MM.1S (cell line): ENCODE measurements at regions not wholly inside any gene's neighbourhood (a gene's known extent, or its start where the extent isn't known, plus 50 kb on each side); places are given as distances from the start of the nearest gene placed in this dataset.

Source experiments
- DNase-seq: peaks from one replicate; pipeline ENCODE4 v3.0.0-alpha.2; 2015
- H2AFZ ChIP-seq: fragments of 300-600 bp; sonication (generic); 2 replicates; pipeline ENCODE4 v1.6.0; 2016; ENCODE audit warnings: antibody characterized with exemption, low read length
- H3F3A ChIP-seq: fragments of 300-600 bp; sonication (generic); 2 replicates; pipeline ENCODE4 v1.6.1; 2016; ENCODE audit warnings: mild to moderate bottlenecking, antibody characterized with exemption, low read length, moderate library complexity, mixed read lengths; ENCODE audit not compliant: insufficient read depth
- H3K27ac ChIP-seq: fragments of 300-600 bp; sonication (generic); 2 replicates; pipeline ENCODE4 v1.5.1; 2016; ENCODE audit warnings: mild to moderate bottlenecking, low read length
- H3K27me3 ChIP-seq: fragments of 300-600 bp; sonication (generic); replicated peaks from 2 replicates; pipeline ENCODE4 v1.6.0; 2016; ENCODE audit warnings: low read length; ENCODE audit not compliant: insufficient read depth
- H3K36me3 ChIP-seq: fragments of 300-600 bp; sonication (generic); replicated peaks from 2 replicates; pipeline ENCODE4 v1.6.1; 2016; ENCODE audit warnings: mild to moderate bottlenecking, low read length, mixed read lengths; ENCODE audit not compliant: insufficient read depth
- H3K4me1 ChIP-seq: fragments of 300-600 bp; sonication (generic); 2 replicates; pipeline ENCODE4 v1.6.1; 2016; ENCODE audit warnings: low read length, mixed read lengths
- H3K4me2 ChIP-seq: fragments of 300-600 bp; sonication (generic); 2 replicates; pipeline ENCODE4 v1.6.0; 2016; ENCODE audit warnings: low read depth, low read length
- H3K4me3 ChIP-seq: fragments of 300-600 bp; sonication (generic); 2 replicates; pipeline ENCODE4 v1.5.1; 2016; ENCODE audit warnings: low read length, mixed read lengths
- H3K79me2 ChIP-seq: fragments of 300-600 bp; sonication (generic); 2 replicates; pipeline ENCODE4 v1.6.1; 2016; ENCODE audit warnings: mixed run types, low read length, mixed read lengths
- H3K9ac ChIP-seq: fragments of 300-600 bp; sonication (generic); 2 replicates; pipeline ENCODE4 v1.6.1; 2016; ENCODE audit warnings: low read length, mixed read lengths
- H3K9me2 ChIP-seq: fragments of 300-600 bp; sonication (generic); replicated peaks from 2 replicates; pipeline ENCODE4 v1.6.1; 2016; ENCODE audit warnings: mild to moderate bottlenecking, low read length, mixed read lengths; ENCODE audit not compliant: insufficient read depth
- H3K9me3 ChIP-seq: fragments of 300-600 bp; sonication (generic); replicated peaks from 2 replicates; pipeline ENCODE4 v1.6.1; 2016; ENCODE audit warnings: mild to moderate bottlenecking, low read length, mixed read lengths; ENCODE audit not compliant: insufficient read depth
- H4K20me1 ChIP-seq: fragments of 300-600 bp; sonication (generic); 2 replicates; pipeline ENCODE4 v1.6.1; 2016; ENCODE audit warnings: mild to moderate bottlenecking, low read length, moderate library complexity, mixed read lengths; ENCODE audit not compliant: insufficient read depth
- EZH2 ChIP-seq: fragments of 300-600 bp; sonication (generic); optimal IDR thresholded peaks from 2 replicates; pipeline ENCODE3; 2017; ENCODE audit warnings: low read depth, mild to moderate bottlenecking, antibody characterized with exemption, low read length, mixed read lengths
- EZH2phosphoT487 ChIP-seq: fragments of 300-600 bp; sonication (generic); IDR thresholded peaks from 2 replicates; pipeline ENCODE4 v1.6.1; 2018; ENCODE audit warnings: antibody characterized with exemption, low read length
- TF ChIP-seq, protein P1 (sequence below): fragments of 300-600 bp; sonication (generic); IDR thresholded peaks from 2 replicates; pipeline ENCODE4 v1.5.1; 2016; ENCODE audit warnings: antibody characterized with exemption, low read length, mixed read lengths

DNA sequence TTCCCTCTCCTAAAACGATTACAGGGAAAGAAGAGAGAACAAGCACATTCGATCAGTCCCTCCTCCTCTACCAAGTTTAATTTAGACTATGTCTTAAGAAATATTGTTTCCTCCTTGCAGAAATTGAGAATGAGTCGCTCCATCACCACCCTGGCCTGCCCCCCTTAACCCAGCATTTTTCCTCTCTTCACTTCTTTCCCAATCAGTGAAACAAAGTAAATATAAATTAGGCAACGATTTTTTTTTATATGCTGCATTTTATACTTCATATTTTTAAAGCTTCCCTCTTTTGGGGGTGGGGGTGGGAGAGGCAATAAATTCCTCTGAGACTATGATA lies 300.0 kb downstream of the SPRY2 start:
- H3K4me1 ChIP-seq, result no peaks in the 10 kb centered on the region
- no peaks in the 10 kb centered on the region for H3K36me3 ChIP-seq
- DNase-seq, result no peak
- no peaks in the 10 kb centered on the region for H3K79me2 ChIP-seq
- H3K9ac ChIP-seq, result no peak overlapping the region
- H3K4me2 ChIP-seq, result no peak overlapping the region
- H4K20me1 ChIP-seq, result no peaks in the 10 kb centered on the region
- TF ChIP-seq, protein P1, sequence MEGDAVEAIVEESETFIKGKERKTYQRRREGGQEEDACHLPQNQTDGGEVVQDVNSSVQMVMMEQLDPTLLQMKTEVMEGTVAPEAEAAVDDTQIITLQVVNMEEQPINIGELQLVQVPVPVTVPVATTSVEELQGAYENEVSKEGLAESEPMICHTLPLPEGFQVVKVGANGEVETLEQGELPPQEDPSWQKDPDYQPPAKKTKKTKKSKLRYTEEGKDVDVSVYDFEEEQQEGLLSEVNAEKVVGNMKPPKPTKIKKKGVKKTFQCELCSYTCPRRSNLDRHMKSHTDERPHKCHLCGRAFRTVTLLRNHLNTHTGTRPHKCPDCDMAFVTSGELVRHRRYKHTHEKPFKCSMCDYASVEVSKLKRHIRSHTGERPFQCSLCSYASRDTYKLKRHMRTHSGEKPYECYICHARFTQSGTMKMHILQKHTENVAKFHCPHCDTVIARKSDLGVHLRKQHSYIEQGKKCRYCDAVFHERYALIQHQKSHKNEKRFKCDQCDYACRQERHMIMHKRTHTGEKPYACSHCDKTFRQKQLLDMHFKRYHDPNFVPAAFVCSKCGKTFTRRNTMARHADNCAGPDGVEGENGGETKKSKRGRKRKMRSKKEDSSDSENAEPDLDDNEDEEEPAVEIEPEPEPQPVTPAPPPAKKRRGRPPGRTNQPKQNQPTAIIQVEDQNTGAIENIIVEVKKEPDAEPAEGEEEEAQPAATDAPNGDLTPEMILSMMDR, result no peak
- TF ChIP-seq EZH2phosphoT487 (no peak), EZH2 (no peak)
- H3K27ac ChIP-seq, result no peak overlapping the region
- H2AFZ ChIP-seq, result no peak overlapping the region
- H3K9me3 ChIP-seq, result no peaks in the 10 kb centered on the region
- H3K27me3 ChIP-seq, result no peaks in the 10 kb centered on the region
- H3K4me3 ChIP-seq, result no peak overlapping the region
- H3F3A ChIP-seq, result no peaks in the 10 kb centered on the region
- H3K9me2 ChIP-seq, result no peaks in the 10 kb centered on the region

DNA sequence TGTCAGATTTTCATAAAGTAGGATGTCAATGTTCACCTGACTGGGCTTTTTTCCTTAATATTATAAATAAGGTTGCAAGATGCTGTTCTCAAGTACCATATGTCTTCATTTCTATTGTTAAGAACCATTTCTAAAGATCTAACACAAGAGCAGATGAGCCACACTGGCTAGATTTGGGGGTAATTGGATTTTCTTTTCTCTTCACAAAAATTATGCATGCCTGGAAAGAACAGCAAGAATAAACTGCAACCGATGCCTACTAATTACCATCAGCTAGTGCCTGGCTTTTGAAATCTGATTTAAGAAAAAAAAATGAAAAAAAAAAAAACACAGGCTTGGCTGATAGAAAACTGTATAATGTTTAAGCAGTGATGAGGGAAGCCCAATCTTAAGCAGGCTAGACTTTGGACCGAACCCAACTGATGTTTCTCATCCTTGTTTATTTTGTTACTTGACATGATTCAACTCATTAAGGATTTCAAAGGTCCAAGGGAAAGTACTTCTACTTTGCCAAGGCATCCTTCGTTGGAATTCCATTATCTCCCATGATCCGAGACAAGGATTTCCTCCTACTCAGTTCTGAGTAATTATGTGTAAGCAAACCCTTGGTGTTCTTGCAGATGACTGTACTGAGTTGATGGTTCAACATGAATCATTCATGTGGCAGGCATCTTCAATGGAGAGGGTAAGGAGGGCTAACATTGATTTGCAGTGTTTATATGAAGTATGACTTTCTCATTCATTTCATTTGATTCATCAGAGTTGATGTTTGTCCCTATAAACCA lies 300.5 kb downstream of the SPRY2 start:
- H3K36me3 ChIP-seq, result no peaks in the 10 kb centered on the region
- H4K20me1 ChIP-seq, result no peaks in the 10 kb centered on the region
- no peaks in the 10 kb centered on the region for H3K9me3 ChIP-seq
- H3K79me2 ChIP-seq, result no peaks in the 10 kb centered on the region
- no peak overlapping the region for H3K27ac ChIP-seq
- TF ChIP-seq EZH2phosphoT487 (no peak), EZH2 (no peak)
- TF ChIP-seq, protein P1, result no peak
- DNase-seq, result no peak
- no peak overlapping the region for H2AFZ ChIP-seq
- no peak overlapping the region for H3K4me3 ChIP-seq
- H3F3A ChIP-seq, result no peaks in the 10 kb centered on the region
- no peaks in the 10 kb centered on the region for H3K27me3 ChIP-seq
- no peaks in the 10 kb centered on the region for H3K4me1 ChIP-seq
- no peaks in the 10 kb centered on the region for H3K9me2 ChIP-seq
- H3K9ac ChIP-seq, result no peak overlapping the region
- no peak overlapping the region for H3K4me2 ChIP-seq

DNA sequence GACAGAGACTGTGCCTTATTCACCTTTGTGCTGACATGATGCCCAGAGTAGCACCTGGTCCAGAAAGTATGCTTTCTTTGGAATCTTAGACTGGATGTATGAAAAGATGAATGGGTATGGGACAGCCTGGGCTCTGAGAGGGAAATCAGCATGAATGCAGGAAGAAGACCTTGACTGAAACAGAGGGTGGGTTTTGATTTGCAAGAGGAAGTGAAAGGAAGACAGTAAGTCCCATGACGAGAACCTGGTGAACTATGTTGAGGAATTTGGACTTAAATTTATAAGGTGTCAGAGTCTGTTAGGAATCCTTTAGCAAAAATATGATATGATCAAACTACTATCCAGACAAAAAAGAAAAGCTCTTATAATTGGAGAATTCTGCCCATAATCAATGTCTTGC lies 301.9 kb downstream of the SPRY2 start:
- no peak overlapping the region for H2AFZ ChIP-seq
- H3K27me3 ChIP-seq, result no peaks in the 10 kb centered on the region
- H3K27ac ChIP-seq, result no peak overlapping the region
- no peaks in the 10 kb centered on the region for H3K9me3 ChIP-seq
- H4K20me1 ChIP-seq, result no peaks in the 10 kb centered on the region
- no peak overlapping the region for H3K9ac ChIP-seq
- H3K36me3 ChIP-seq, result no peaks in the 10 kb centered on the region
- no peaks in the 10 kb centered on the region for H3K79me2 ChIP-seq
- H3F3A ChIP-seq, result no peaks in the 10 kb centered on the region
- TF ChIP-seq, protein P1, result no peak
- TF ChIP-seq EZH2 (no peak), EZH2phosphoT487 (no peak)
- H3K9me2 ChIP-seq, result no peaks in the 10 kb centered on the region
- no peak overlapping the region for H3K4me3 ChIP-seq
- no peak overlapping the region for H3K4me2 ChIP-seq
- H3K4me1 ChIP-seq, result no peaks in the 10 kb centered on the region
- no peak for DNase-seq
